Heart right ventricle (tissue), 16 donors: ENCODE measurements at regions not wholly inside any gene's neighbourhood (a gene's known extent, or its start where the extent isn't known, plus 50 kb on each side); places are given as distances from the start of the nearest gene placed in this dataset.

Experiments used
- ATAC-seq, 8 donors: fragments of 200-7000 bp; cut with Tn5 transposase; one replicate each; pipeline ENCODE4 v1.9.1; 2020; ENCODE audit warnings: mild to moderate bottlenecking in 8 of 8, moderate library complexity in 8 of 8, moderate number of reproducible peaks in 1 of 8
- DNase-seq, 2 donors: peaks; one replicate each; pipeline ENCODE4 v3.0.0-alpha.2; 2020
- H3K27ac ChIP-seq, 10 donors: fragments of 200-600 bp; sonication (generic) in 2 of 10; one replicate each; pipeline versions ENCODE4 v1.5.0 to v1.8.0; 2020 to 2022; ENCODE audit warnings: mild to moderate bottlenecking in 3 of 10
- H3K27me3 ChIP-seq, 7 donors: fragments of 200-600 bp; one replicate each; pipeline ENCODE4 v1.8.0; 2021 to 2022; ENCODE audit warnings: mild to moderate bottlenecking in 2 of 7
- H3K36me3 ChIP-seq, 9 donors: fragments of 200-600 bp; sonication (generic) in 1 of 9; one replicate each; pipeline versions ENCODE4 v1.5.0 to v1.8.0; 2020 to 2022; ENCODE audit warnings: mild to moderate bottlenecking in 2 of 9
- H3K4me1 ChIP-seq, 9 donors: fragments of 200-600 bp; sonication (generic) in 1 of 9; one replicate each; pipeline versions ENCODE4 v1.5.0 to v1.8.0; 2020 to 2022; ENCODE audit warnings: mild to moderate bottlenecking in 4 of 9
- H3K4me3 ChIP-seq, 10 donors: fragments of 200-600 bp; sonication (generic) in 2 of 10; one replicate each; pipeline versions ENCODE4 v1.5.0 to v1.8.0; 2020 to 2022; ENCODE audit warnings: mild to moderate bottlenecking in 7 of 10, moderate library complexity in 2 of 10
- H3K9me3 ChIP-seq, 11 donors: fragments of 200-600 bp in 10 of 11; sonication (generic) in 2 of 11; one replicate each; pipeline versions ENCODE4 v1.5.0 to v1.8.0; 2013 to 2022; ENCODE audit warnings: mild to moderate bottlenecking in 2 of 11, control low read depth in 1 of 11, moderate library complexity in 1 of 11
- WGBS, 2 donors: extraction: QIAGEN DNeasy Blood & Tissue Kit; methylation state at CpG; one replicate each; pipeline ENCODE4 v1.1.7; 2013; ENCODE audit warnings: inconsistent platforms in 1 of 2; 5-methylcytosine and 5-hydroxymethylcytosine counted together
- intact Hi-C, 10 donors: fragments of 100-400 bp; cut with DNase I; formaldehyde crosslinking; loops; one replicate each; pipeline versions ENCODE4 v1.11.1 to v1.14.2; 2022
- TF ChIP-seq, protein P1 (sequence below), 9 donors: fragments of 200-600 bp; sonication (generic) in 2 of 9; IDR thresholded peaks; one replicate each; pipeline versions ENCODE4 v1.5.0 to v1.8.0; 2021 to 2022; ENCODE audit warnings: antibody characterized with exemption in 9 of 9, mild to moderate bottlenecking in 5 of 9, moderate library complexity in 1 of 9
- donor health status: Arrhythmogenic right ventricular cardiomyopathy.
- donor health status: ischemic (EF 13 %, LVEDD 7.1; RV severe dilation, severe dysfunction).
- donor health status: healthy with polysubstance abuse.
- donor health status: DM: no; HTN: yes; CAD: no.
- donor health status: DM: no; HTN: no; CAD: no.
- donor health status: ischemic (EF 25% LVEDD 6.9; RV normal size, moderate dysfunction).
- donor health status: ischemic (EF 25% LVEDD 5.7; RV mildly dilated, moderate dysfunction).
- donor health status: healthy.
- donor health status: DM: yes; HTN: yes; CAD: no.
- donor health status: Ischemic cardiomyopathy.
- donor health status: ischemic (EF 35%, LVEDD 5.7; RV mildly dilated, moderate dysfunction).
- donor health status: nonischemic (EF 11% LVEDD 7.7; RV severe dilation, severe dysfunction).
- donor health status: DM: yes; HTN: yes; CAD: no.
- donor health status: PGD.
- donor health status: ischemic (EF 29% LVEDD 5.4; RV normal size, mild dysfunction).
- donor health status: nonischemic (EF 23%, LVEDD 6.1; RV moderate dilation, normal function).

DNA sequence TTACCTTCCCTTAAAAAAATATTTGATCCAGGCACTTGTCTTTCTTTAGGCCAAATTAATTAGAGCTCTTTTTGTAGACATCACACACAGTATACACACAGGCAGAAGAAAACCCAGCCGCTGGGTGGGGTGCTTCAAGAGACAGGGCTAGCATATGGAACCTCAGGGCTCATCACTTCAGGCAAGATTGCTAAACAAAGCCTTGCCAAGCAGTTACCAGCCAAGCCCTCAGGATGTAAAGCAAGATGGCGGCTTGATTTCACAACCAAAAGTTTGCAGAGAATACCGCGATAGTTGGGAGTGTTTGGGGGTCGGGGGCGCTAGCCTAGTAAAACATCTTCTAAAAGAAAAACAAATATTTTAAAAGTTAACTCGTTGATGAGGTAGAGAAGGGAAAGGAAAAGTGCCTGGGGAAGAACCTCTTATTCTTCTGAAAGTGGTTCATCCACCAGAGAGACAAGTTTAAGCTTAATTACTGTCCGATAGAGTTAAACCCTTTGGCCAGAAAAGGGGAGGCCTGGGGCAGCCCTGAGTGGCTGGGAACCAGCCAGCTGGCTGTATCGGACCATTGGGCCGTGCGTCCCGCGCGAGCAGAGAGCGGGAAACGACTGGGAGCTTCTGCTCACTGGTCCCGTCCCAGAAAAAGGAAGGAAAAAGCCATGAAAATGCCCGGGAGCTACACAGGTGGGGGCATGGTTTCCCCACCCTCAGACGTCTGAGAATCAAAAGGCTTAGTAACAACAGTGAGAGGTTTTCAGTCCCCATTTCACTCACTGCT lies 254.9 kb upstream of the PCDH20 start:
- Histone ChIP-seq H3K9me3 (peaks cover 0 to 11% (median 0%) of the 10 kb centered on the region in 11 donors), H3K36me3 (no peaks in the 10 kb centered on the region), H3K4me3 (no peak overlapping the region), H3K4me1 (no peaks in the 10 kb centered on the region), H3K27me3 (no peaks in the 10 kb centered on the region), H3K27ac (no peak overlapping the region)
- TF ChIP-seq, protein P1, sequence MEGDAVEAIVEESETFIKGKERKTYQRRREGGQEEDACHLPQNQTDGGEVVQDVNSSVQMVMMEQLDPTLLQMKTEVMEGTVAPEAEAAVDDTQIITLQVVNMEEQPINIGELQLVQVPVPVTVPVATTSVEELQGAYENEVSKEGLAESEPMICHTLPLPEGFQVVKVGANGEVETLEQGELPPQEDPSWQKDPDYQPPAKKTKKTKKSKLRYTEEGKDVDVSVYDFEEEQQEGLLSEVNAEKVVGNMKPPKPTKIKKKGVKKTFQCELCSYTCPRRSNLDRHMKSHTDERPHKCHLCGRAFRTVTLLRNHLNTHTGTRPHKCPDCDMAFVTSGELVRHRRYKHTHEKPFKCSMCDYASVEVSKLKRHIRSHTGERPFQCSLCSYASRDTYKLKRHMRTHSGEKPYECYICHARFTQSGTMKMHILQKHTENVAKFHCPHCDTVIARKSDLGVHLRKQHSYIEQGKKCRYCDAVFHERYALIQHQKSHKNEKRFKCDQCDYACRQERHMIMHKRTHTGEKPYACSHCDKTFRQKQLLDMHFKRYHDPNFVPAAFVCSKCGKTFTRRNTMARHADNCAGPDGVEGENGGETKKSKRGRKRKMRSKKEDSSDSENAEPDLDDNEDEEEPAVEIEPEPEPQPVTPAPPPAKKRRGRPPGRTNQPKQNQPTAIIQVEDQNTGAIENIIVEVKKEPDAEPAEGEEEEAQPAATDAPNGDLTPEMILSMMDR (IDR thresholded peaks at IDR 0.05) = no peak
- DNase-seq (no peak), ATAC-seq (no peak)
- 90 to 96% methylated on average over 19 of the region's 19 CpGs for WGBS, 2 donors
- intact Hi-C loops = no loop called here

DNA sequence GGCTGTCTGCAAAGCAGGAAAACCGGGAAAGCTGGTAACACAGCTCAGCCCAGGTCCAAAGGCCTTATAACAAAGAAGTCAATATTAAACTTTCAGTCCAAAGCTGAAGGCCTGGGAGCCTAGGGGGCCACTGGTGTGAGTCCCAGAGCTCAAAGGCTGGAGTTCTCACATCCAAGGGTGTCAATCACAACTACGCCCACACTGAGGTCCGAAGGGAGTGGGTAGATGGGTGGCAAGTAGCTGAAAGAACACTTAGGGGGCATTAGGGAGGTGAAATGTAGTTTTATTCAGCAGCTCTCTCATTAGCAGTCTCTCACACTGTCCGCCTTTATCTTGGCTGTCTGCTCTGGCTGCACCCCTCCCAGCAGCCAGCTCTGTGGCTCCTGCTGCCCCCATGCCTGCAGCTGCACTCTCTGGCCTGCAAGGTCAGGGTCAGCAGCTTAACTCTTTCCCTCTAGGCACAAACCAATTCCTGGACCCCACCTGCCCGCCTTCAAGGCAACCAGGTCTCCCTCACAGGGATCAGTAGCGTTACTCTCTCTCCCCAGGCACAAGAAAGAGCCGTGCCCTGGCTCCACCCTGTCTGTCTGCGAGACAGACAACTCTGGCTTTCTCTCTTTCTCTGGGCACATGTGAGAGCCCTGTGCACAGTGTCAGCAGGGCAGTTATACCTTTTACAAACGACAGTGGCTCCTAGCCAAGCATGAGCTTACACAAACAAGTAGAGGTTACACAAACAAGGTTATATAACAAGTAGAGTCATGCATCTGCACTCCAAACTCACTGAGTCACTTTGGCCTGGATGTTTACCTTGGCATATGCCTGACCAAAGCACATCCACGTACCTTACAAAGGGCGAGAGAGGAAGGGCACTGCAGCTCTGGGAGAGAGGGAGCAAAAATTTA lies 249.4 kb upstream of the PCDH20 start:
- H3K9me3 ChIP-seq = no peaks in the 10 kb centered on the region
- 52 to 56% methylated on average over 11 of the region's 11 CpGs for WGBS, 2 donors
- intact Hi-C loops = no loop called here

DNA sequence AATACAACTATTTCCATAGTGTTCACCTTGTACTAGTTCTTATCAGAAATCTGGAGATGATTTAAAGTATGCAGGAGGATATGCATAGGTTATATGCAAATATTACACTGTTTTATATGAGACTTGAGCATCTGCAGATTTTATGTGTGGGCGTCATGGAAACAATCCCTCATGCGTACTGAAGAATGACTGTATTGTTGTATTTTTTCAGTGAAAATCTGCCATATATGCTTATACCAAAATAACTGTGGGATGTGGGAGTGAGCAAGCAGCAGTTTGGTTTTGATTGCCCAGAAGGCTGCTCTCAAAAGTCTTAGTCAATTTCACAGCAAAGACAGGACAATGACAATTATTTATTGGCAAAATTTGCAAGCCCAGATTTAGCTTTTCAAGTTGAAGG lies 238.8 kb upstream of the PCDH20 start:
- TF ChIP-seq, protein P1 (IDR thresholded peaks at IDR 0.05) = no peak
- DNase-seq (no peak), ATAC-seq (no peak)
- no peaks in the 10 kb centered on the region for H3K36me3 ChIP-seq
- no peaks in the 10 kb centered on the region for H3K4me1 ChIP-seq
- 58 to 71% methylated on average over 2 of the region's 2 CpGs for WGBS, 2 donors
- H3K27ac ChIP-seq = no peak overlapping the region
- no peaks in the 10 kb centered on the region for H3K27me3 ChIP-seq
- H3K4me3 ChIP-seq = no peak overlapping the region
- peaks cover 0 to 17% (median 0%) of the 10 kb centered on the region in 11 donors for H3K9me3 ChIP-seq
- intact Hi-C loops = no loop called here

More for the DNA sequence above, 249.4 kb upstream of the PCDH20 start:
- TF ChIP-seq, protein P1 (IDR thresholded peaks at IDR 0.05) = no peak
- no peaks in the 10 kb centered on the region for H3K36me3 ChIP-seq
- H3K27ac ChIP-seq = no peak overlapping the region
- DNase-seq = no peak
- ATAC-seq = no peak
- no peaks in the 10 kb centered on the region for H3K4me1 ChIP-seq
- H3K4me3 ChIP-seq = no peak overlapping the region
- no peaks in the 10 kb centered on the region for H3K27me3 ChIP-seq

DNA sequence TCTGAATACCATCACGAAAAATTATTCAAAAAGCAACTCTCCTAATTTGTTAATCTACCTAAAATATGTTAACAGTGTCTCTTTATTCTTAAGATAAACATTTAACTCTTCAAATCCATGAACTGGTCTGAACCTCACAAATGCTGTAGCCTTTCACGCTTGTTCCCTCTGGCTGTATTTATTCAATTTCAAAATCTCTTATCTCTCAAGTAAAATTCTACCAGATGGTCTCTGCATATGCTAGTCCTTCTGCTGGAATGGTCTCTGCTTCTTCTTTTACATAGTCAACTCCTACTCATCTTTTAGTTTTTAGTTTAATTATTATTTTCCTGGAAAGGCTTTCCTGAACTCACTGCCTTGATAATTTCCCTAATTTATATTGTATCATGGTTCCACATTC lies 232.9 kb upstream of the PCDH20 start:
- intact Hi-C loops = no loop called here
- no peak overlapping the region for H3K27ac ChIP-seq
- H3K4me3 ChIP-seq = no peak overlapping the region
- ATAC-seq = no peak
- no peaks in the 10 kb centered on the region for H3K36me3 ChIP-seq
- H3K9me3 ChIP-seq = peaks cover 0 to 5% (median 0%) of the 10 kb centered on the region in 11 donors
- 40 to 54% methylated on average over 2 of the region's 2 CpGs for WGBS, 2 donors
- no peak for DNase-seq
- TF ChIP-seq, protein P1 (IDR thresholded peaks at IDR 0.05) = no peak
- H3K4me1 ChIP-seq = no peaks in the 10 kb centered on the region
- no peaks in the 10 kb centered on the region for H3K27me3 ChIP-seq
